ENCODE measurements at regions not wholly inside any gene's neighbourhood (a gene's known extent, or its start where the extent isn't known, plus 50 kb on each side); places are given as distances from the start of the nearest gene placed in this dataset.

GRCh38 chr7:97580205-97580604 is 151.7 kb upstream of the TAC1 start:
- Histone ChIP-seq H3F3A (ENCODE audit: insufficient read depth, low read depth) (no peaks in the 10 kb centered on the region), H3K9me3 (ENCODE audit: insufficient read depth, low read depth) (no peaks in the 10 kb centered on the region), H2AFZ (no peak overlapping the region), H3K4me2 (no peak overlapping the region), H3K27me3 (ENCODE audit: insufficient read depth, low read depth) (peaks cover 10% of the 10 kb centered on the region; the same call in 1 of the 2 replicates), H3K36me3 (ENCODE audit: low read depth) (no peaks in the 10 kb centered on the region), H3K27ac (no peak overlapping the region), H4K20me1 (ENCODE audit: insufficient read depth) (no peaks in the 10 kb centered on the region), H3K4me3 (no peak overlapping the region), H3K4me1 (replicated peaks; ENCODE audit: insufficient read depth) (no peaks in the 10 kb centered on the region), H3K9me2 (ENCODE audit: insufficient read depth) (no peaks in the 10 kb centered on the region), H3K79me2 (ENCODE audit: low read depth) (no peaks in the 10 kb centered on the region)
- no TSS peak for BruUV-seq (replicated peaks)
- TF ChIP-seq EZH2 (IDR thresholded peaks at IDR 0.05; ENCODE audit: low read depth): no peak
- no peak for TF ChIP-seq CTCF (conservative IDR thresholded peaks at IDR 0.05)
- CTCF ChIA-PET: no interaction called here
- intact Hi-C loops (cut with micrococcal nuclease; ENCODE audit: unreplicated experiment): no loop called here
- POLR2A ChIA-PET (ENCODE audit: unreplicated experiment): interaction anchor here (0.6 kb wide), 1 partner anchor 529 kb away, joined by 23 read pairs; no protein-coding TSS in a partner anchor
- no peak for DNase-seq

GRCh38 chr7:97595439-97595838 is 136.4 kb upstream of the TAC1 start:
- Histone ChIP-seq H3K79me2 (ENCODE audit: low read depth) (no peaks in the 10 kb centered on the region), H3K27ac (no peak overlapping the region), H3K36me3 (ENCODE audit: low read depth) (no peaks in the 10 kb centered on the region), H3K9me3 (ENCODE audit: insufficient read depth, low read depth) (no peaks in the 10 kb centered on the region), H3K4me2 (no peak overlapping the region), H2AFZ (no peak overlapping the region), H4K20me1 (ENCODE audit: insufficient read depth) (no peaks in the 10 kb centered on the region), H3F3A (ENCODE audit: insufficient read depth, low read depth) (no peaks in the 10 kb centered on the region), H3K4me3 (no peak overlapping the region), H3K9me2 (ENCODE audit: insufficient read depth) (no peaks in the 10 kb centered on the region), H3K27me3 (ENCODE audit: insufficient read depth, low read depth) (peaks cover 11% of the 10 kb centered on the region; the same call in 1 of the 2 replicates), H3K4me1 (replicated peaks; ENCODE audit: insufficient read depth) (no peaks in the 10 kb centered on the region)
- no peak for DNase-seq
- intact Hi-C loops (cut with micrococcal nuclease; ENCODE audit: unreplicated experiment): no loop called here
- ChIA-PET POLR2A (ENCODE audit: unreplicated experiment) (no interaction called here), CTCF (no interaction called here)
- no peak for TF ChIP-seq CTCF (conservative IDR thresholded peaks at IDR 0.05)
- no peak for TF ChIP-seq EZH2 (IDR thresholded peaks at IDR 0.05; ENCODE audit: low read depth)
- no TSS peak for BruUV-seq (replicated peaks)

DNA sequence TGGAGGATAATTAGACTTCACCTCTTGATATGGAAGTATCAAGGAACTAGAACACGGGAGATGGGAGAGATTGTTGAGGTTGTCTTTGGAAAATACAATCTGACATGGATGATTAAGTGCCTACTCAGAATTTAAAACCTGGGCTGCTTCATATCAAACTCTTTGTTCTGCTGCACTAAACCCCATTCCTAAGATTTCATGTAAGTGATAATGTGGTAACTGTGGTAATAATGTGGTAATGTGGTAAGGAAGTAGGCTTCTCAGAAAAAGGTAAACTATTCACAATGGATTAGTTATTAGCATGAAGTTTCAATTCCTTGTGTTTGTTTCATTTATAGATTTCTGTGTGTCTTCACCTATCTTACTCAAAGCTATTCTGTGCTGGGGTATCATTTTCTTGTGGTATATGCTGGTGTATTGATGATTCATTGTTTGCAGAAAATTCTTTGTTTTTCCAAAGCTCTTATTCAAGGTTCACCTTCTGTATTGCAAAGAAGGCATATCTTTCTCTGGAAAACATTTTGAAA is 129.9 kb upstream of the TAC1 start:
- ChIA-PET CTCF (no interaction called here), POLR2A (ENCODE audit: unreplicated experiment) (no interaction called here)
- peaks cover 19% of the 10 kb centered on the region; the same call in 1 of the 2 replicates for H3K27me3 ChIP-seq (ENCODE audit: insufficient read depth, low read depth)
- H4K20me1 ChIP-seq (ENCODE audit: insufficient read depth): no peaks in the 10 kb centered on the region
- H3K4me1 ChIP-seq (replicated peaks; ENCODE audit: insufficient read depth): no peaks in the 10 kb centered on the region
- no peaks in the 10 kb centered on the region for H3F3A ChIP-seq (ENCODE audit: insufficient read depth, low read depth)
- no TSS peak for BruUV-seq (replicated peaks)
- H3K79me2 ChIP-seq (ENCODE audit: low read depth): no peaks in the 10 kb centered on the region
- no peak overlapping the region for H2AFZ ChIP-seq
- no peaks in the 10 kb centered on the region for H3K9me2 ChIP-seq (ENCODE audit: insufficient read depth)
- intact Hi-C loops (cut with micrococcal nuclease; ENCODE audit: unreplicated experiment): no loop called here
- H3K4me2 ChIP-seq: no peak overlapping the region
- no peaks in the 10 kb centered on the region for H3K9me3 ChIP-seq (ENCODE audit: insufficient read depth, low read depth)
- TF ChIP-seq CTCF (conservative IDR thresholded peaks at IDR 0.05) (no peak), EZH2 (IDR thresholded peaks at IDR 0.05; ENCODE audit: low read depth) (no peak)
- DNase-seq: no peak
- H3K36me3 ChIP-seq (ENCODE audit: low read depth): no peaks in the 10 kb centered on the region
- no peak overlapping the region for H3K27ac ChIP-seq
- H3K4me3 ChIP-seq: no peak overlapping the region
